ENCODE measurements at regions not wholly inside any gene's neighbourhood (a gene's known extent, or its start where the extent isn't known, plus 50 kb on each side); places are given as distances from the start of the nearest gene placed in this dataset.
"Not testable (repeated sequence)": the region's sequence is repeated elsewhere in the genome, so short reads cannot be mapped to it uniquely, and the experiment has no call there.

- not testable (repeated sequence) for TF ChIP-seq HDGF (IDR thresholded peaks at IDR 0.05; ENCODE audit: borderline replicate concordance); L3MBTL2 (conservative IDR thresholded peaks at IDR 0.05)
Observed at GRCh38 chr14:38634913-38635312, 379.0 kb upstream of the CLEC14A start.
